Stimulated activated memory B cell treated with anti-CD40 and anti-IgM and Interleukin-4, amounts not matched to agents 10 μg/mL and 1 μg/mL and 100 μg/mL, for 72 hours (primary cell): ENCODE measurements at regions not wholly inside any gene's neighbourhood (a gene's known extent, or its start where the extent isn't known, plus 50 kb on each side); places are given as distances from the start of the nearest gene placed in this dataset.
A peak's percentile ranks its signal among the peaks of the same experiment; 100 is the strongest.
"Not testable (repeated sequence)": the region's sequence is repeated elsewhere in the genome, so short reads cannot be mapped to it uniquely, and the experiment has no call there.

Experiments used
- ATAC-seq: fragments of 150-1000 bp; cut with Tn5 transposase; 2 replicates; pipeline ENCODE4 v1.10.0; 2021
- H3K27ac Mint-ChIP-seq: one replicate; pipeline ENCODE4 v1.8.0; 2022; ENCODE audit warnings: mild to moderate bottlenecking, mixed read lengths
- H3K27me3 Mint-ChIP-seq: one replicate; pipeline ENCODE4 v1.8.0; 2022; ENCODE audit warnings: mixed read lengths
- H3K36me3 Mint-ChIP-seq: one replicate; pipeline ENCODE4 v1.8.0; 2022; ENCODE audit warnings: mixed read lengths
- H3K4me1 Mint-ChIP-seq: one replicate; pipeline ENCODE4 v1.8.0; 2022; ENCODE audit warnings: mixed read lengths
- H3K4me3 Mint-ChIP-seq: one replicate; pipeline ENCODE4 v1.8.0; 2022; ENCODE audit warnings: mild to moderate bottlenecking, moderate library complexity, mixed read lengths
- H3K9me3 Mint-ChIP-seq: one replicate; pipeline ENCODE4 v1.8.0; 2022; ENCODE audit warnings: mixed read lengths

DNA sequence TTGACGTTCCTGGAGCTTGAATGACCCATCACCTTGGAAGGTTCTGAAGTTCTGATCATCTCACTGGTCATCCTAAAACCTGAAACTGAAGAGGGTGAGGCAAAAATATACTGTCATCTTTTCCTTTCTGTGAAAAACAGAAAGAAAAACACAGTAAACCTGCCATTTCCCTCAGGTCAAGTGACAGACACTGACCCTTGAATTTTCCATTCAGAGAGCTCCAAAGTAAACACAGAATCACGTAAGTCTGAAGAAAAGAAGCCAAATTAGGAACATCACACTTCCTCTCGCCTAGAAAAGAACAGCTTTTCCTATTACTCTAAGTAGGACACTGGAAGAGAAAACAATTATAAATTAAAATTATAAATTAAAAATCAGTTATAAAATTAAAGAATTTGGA is 78.7 kb upstream of the TGFBR2 start:
- Mint-ChIP-seq H3K36me3 (no peaks in the 10 kb centered on the region), H3K27me3 (no peaks in the 10 kb centered on the region), H3K9me3 (no peaks in the 10 kb centered on the region), H3K4me3 (no peak overlapping the region), H3K4me1 (no peaks in the 10 kb centered on the region), H3K27ac (no peak overlapping the region)
- no peak for ATAC-seq

DNA sequence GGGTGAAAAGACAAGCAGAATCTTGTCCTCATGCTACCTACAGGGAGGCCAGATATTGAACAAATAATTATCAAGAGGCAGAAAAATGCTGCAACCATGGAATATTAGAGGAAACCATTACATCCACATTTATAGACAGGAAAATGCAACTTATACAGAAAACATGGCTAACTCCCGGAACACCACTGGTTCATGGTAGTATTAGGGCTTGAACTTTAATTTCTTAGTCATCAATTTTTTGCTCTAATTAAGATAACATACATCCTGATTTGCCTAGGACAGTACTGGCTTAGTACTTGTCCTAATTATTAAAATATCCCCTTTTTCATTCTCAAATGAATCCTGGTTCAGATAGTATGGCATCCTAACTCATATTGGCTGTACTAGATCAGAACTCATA is 76.3 kb upstream of the TGFBR2 start:
- no peaks in the 10 kb centered on the region for H3K27me3 Mint-ChIP-seq
- H3K36me3 Mint-ChIP-seq: no peaks in the 10 kb centered on the region
- no peak overlapping the region for H3K27ac Mint-ChIP-seq
- H3K9me3 Mint-ChIP-seq: no peaks in the 10 kb centered on the region
- H3K4me1 Mint-ChIP-seq: no peaks in the 10 kb centered on the region
- H3K4me3 Mint-ChIP-seq: no peak overlapping the region
- ATAC-seq: no peak

DNA sequence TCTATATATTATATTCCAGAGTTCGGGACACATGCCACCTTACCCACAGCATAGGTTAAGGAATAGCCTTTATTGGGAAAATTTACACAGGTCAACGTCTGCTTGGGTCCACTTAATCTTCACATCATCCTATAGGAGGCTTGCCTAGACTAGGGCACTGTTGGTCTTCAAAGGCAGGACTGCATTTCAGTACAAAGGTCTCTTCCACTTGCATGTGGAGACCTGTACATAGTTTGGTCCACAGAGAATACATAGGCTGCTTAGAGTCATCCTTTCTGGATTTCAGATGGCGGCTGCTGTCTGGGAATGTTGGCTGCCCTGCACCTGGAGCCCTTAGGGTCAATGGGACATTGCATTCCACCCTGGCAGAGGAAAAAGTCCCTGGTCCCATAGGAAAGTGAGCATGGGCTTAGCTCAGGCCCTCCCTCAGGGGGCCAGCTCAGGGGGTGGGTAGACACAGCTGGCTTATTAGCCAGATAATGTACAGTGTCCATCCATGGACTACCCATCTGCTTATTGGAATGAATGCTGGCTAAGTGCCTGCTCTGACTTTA is 75.3 kb upstream of the TGFBR2 start:
- Mint-ChIP-seq H3K27ac (no peak overlapping the region), H3K36me3 (no peaks in the 10 kb centered on the region), H3K4me3 (no peak overlapping the region), H3K9me3 (no peaks in the 10 kb centered on the region), H3K4me1 (no peaks in the 10 kb centered on the region), H3K27me3 (no peaks in the 10 kb centered on the region)
- no peak for ATAC-seq

DNA sequence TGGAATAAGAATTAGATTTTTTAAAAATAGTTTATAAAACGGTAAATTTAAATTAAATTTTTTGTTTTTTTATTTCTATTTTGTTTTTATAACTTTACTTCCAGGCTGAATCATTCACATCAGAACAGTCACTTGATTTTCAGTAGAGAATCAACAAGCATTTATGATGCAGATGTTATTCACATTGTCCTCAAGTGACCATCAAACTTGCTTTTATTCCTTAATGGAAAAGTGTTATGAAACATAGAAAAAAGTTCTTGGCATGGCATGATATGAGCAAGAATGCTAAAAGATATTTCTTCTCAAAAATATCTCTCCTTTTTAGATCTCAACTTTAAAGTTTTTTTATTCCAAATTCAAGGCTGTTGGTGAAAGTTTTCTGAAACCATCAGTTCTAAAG is 70.9 kb upstream of the TGFBR2 start:
- H3K36me3 Mint-ChIP-seq: no peaks in the 10 kb centered on the region
- no peak for ATAC-seq
- no peaks in the 10 kb centered on the region for H3K27me3 Mint-ChIP-seq
- peaks cover 6% of the 10 kb centered on the region for H3K4me1 Mint-ChIP-seq
- H3K4me3 Mint-ChIP-seq: no peak overlapping the region
- no peak overlapping the region for H3K27ac Mint-ChIP-seq
- H3K9me3 Mint-ChIP-seq: no peaks in the 10 kb centered on the region

DNA sequence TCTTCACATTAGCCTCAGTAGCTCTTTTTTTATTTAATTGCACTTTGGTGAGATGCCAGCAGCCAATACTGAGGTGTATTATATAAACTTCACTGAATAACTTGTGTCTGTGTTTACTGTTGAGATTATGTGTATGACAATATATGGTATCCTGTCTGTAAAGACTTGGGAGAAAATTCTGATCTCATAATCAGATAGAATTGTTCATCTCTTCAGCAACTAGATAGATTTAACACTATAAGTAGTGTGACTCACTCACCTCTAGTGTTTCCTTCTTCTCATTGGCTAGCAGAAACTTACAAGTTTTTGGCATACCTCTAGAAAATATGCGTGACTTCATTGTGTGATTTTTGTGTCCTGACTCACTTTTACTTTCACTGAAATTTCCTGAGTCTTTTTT is 67.6 kb upstream of the TGFBR2 start:
- H3K27ac Mint-ChIP-seq: no peak overlapping the region
- no peak overlapping the region for H3K4me3 Mint-ChIP-seq
- ATAC-seq: no peak
- peaks cover 2% of the 10 kb centered on the region for H3K9me3 Mint-ChIP-seq
- H3K4me1 Mint-ChIP-seq: peaks cover 11% of the 10 kb centered on the region
- H3K36me3 Mint-ChIP-seq: no peaks in the 10 kb centered on the region
- H3K27me3 Mint-ChIP-seq: no peaks in the 10 kb centered on the region

DNA sequence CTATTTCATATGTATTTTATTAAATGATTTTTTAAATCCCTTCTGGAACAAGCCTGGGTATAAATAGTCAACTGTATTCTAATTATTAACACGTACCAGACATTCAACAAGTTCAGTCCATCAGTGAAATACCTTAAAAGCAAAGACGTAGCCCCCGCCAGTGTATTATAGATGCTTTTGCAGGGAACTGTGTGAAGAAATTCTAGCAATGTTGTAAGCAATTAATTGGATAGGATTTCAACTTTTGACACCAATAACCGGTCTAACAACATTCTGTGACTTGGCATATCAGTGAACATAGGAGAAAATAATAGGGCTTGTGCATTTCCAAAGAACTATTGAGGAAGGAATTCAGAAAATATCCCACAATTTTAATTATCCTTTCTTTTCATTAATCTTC is 67.2 kb upstream of the TGFBR2 start:
- Mint-ChIP-seq H3K27me3 (no peaks in the 10 kb centered on the region), H3K4me1 (peaks cover 11% of the 10 kb centered on the region), H3K36me3 (no peaks in the 10 kb centered on the region), H3K4me3 (no peak overlapping the region), H3K27ac (no peak overlapping the region), H3K9me3 (peaks cover 2% of the 10 kb centered on the region)
- ATAC-seq: no peak

DNA sequence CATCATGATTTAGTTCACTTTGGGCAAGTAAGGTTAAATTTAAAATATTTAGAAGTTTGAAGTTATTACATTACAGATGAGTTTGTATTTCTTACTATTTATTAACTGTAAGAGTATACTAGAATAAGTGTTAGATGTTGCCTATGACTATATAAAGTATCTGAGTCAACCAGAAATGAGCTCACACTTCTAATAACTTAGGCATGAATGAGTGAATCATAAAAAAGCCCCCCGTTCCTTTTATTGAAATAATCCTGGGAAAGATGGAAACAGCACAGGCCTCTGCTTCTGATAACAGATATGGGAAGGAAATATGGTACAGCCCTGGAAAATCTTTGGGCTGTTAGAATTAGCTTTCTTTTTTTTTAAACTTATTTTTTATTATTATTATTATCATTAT is 66.6 kb upstream of the TGFBR2 start:
- H3K36me3 Mint-ChIP-seq: no peaks in the 10 kb centered on the region
- no peak overlapping the region for H3K4me3 Mint-ChIP-seq
- H3K4me1 Mint-ChIP-seq: peaks cover 11% of the 10 kb centered on the region
- no peaks in the 10 kb centered on the region for H3K27me3 Mint-ChIP-seq
- no peak overlapping the region for H3K27ac Mint-ChIP-seq
- H3K9me3 Mint-ChIP-seq: peaks cover 2% of the 10 kb centered on the region
- ATAC-seq: no peak

DNA sequence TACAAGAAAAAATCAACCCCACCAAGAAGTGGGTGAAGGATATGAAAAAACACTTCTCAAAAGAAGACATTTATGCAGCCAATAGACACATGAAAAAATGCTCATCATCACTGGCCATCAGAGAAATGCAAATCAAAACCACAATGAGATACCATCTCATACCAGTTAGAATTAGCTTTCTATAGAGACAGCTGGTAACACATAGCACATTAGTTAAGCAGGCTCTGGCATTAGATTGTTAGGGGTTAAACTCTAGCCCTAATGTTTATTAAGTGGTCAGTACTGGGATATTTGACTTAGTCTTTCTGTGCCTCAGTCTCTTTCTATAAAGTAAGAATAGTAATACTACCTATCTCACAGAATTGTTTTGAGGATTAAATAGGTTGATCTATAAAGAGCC is 65.2 kb upstream of the TGFBR2 start:
- H3K27ac Mint-ChIP-seq, ATAC-seq, H3K36me3 Mint-ChIP-seq, H3K9me3 Mint-ChIP-seq, H3K27me3 Mint-ChIP-seq, H3K4me3 Mint-ChIP-seq: not testable (repeated sequence)
- peaks cover 11% of the 10 kb centered on the region for H3K4me1 Mint-ChIP-seq

DNA sequence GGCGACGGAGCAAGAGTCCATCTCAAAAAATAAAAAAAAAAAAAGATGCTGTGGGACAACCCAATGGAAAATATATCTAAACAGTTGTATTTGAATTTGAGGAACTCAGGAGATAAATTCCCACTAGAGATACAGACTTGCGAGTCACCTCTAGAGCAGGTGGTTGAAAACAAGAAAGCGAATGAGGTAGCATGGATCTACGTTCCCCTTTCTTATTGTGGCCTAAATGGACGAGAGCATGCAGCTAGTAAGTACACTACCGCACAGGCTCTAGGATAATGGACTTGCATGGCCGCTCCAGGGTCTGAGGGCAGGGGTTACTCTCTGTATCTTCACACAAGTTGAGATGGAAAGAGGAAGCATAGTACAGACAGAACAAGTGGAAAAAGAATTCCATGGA is 63.5 kb upstream of the TGFBR2 start:
- Mint-ChIP-seq H3K27me3 (no peaks in the 10 kb centered on the region), H3K4me1 (peaks cover 9% of the 10 kb centered on the region), H3K9me3 (peaks cover 2% of the 10 kb centered on the region), H3K36me3 (no peaks in the 10 kb centered on the region), H3K27ac (peak overlapping the region; percentile 1), H3K4me3 (no peak overlapping the region)
- ATAC-seq: no peak

DNA sequence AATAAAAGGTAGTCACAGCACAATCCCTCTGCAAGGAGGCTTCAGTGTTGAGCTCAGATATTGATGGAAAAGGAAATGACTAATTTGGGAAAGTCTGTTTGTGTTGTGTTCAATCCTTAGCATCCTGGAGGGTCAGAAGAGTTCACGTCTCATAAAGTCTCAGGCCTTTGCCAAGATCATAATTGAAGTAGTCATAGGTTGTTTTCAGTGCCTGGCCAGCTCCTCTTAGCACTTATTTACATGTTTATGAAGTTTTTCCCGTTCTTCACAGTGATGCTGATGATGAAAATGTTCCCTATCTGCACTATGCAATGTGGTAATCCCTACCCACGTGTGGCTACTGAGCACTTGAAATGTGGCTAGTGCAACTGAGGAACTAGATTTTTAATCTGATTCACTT is 61.6 kb upstream of the TGFBR2 start:
- H3K9me3 Mint-ChIP-seq: peaks cover 2% of the 10 kb centered on the region
- peaks cover 11% of the 10 kb centered on the region for H3K4me1 Mint-ChIP-seq
- no peak for ATAC-seq
- H3K4me3 Mint-ChIP-seq: no peak overlapping the region
- no peaks in the 10 kb centered on the region for H3K36me3 Mint-ChIP-seq
- no peaks in the 10 kb centered on the region for H3K27me3 Mint-ChIP-seq
- H3K27ac Mint-ChIP-seq: no peak overlapping the region

DNA sequence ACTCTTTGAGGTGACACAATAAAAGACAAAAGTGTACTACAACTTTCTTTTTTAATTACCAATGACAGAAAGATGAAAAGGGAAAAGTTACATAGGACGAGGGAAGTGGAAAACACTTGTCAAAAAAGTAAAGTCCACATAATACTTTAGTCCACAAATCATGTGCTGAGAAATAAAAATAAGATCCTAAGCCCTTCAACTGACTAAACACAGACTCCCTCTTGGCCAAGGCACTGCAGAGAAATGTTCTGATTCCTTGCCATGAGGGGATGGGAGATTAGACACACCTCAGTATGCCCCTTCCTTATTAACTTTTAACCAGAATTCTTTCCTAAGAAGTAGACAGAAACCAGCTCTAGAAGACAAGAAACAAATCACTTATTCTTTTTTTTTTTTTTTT is 59.5 kb upstream of the TGFBR2 start:
- no peaks in the 10 kb centered on the region for H3K27me3 Mint-ChIP-seq
- H3K36me3 Mint-ChIP-seq: no peaks in the 10 kb centered on the region
- peaks cover 2% of the 10 kb centered on the region for H3K9me3 Mint-ChIP-seq
- H3K27ac Mint-ChIP-seq: no peak overlapping the region
- H3K4me3 Mint-ChIP-seq: no peak overlapping the region
- no peak for ATAC-seq
- H3K4me1 Mint-ChIP-seq: peaks cover 31% of the 10 kb centered on the region

DNA sequence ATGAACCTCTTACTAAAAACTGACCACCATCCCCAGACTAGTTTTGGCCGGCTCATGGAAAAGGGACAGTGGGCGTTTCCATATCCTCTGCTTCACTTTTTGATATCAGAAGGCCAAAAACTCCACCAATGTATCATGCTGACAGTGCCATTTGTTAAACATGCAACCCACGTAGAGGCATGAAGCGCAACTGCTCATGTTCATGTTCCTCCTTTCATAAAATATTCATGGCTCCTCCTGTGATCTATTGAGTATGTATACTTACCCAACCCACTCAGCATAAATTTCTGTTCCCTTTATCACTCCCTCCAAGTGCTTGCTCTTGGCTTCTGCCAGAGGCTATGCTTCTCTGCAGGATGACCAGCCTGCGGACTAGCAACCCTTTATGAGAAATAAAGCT is 58.7 kb upstream of the TGFBR2 start:
- H3K36me3 Mint-ChIP-seq: no peaks in the 10 kb centered on the region
- no peak for ATAC-seq
- peaks cover 2% of the 10 kb centered on the region for H3K9me3 Mint-ChIP-seq
- H3K27ac Mint-ChIP-seq: no peak overlapping the region
- peaks cover 39% of the 10 kb centered on the region for H3K4me1 Mint-ChIP-seq
- H3K4me3 Mint-ChIP-seq: no peak overlapping the region
- H3K27me3 Mint-ChIP-seq: no peaks in the 10 kb centered on the region

DNA sequence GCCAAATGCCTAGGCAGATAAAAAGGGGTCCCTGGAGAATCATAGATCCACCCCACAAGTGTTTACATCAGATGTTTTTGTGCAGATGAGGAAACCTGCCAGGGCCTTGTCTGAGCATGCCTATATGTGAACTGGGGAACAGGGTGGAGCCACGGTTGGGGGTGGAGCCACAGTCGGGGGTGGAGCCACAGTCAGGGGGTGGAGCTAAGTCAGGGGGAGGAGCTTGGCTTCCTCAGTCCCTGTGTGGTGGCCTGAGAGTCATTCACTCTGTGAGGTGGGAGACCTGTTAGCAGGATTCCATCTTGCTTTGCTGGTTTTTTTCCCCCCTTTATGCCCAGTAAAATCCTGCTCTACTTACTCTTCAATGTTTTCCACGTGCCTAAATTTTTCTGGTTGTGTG is 57.8 kb upstream of the TGFBR2 start:
- no peak overlapping the region for H3K4me3 Mint-ChIP-seq
- H3K27me3 Mint-ChIP-seq: no peaks in the 10 kb centered on the region
- peaks cover 38% of the 10 kb centered on the region for H3K4me1 Mint-ChIP-seq
- H3K27ac Mint-ChIP-seq: no peak overlapping the region
- ATAC-seq: peak; percentile 58
- no peaks in the 10 kb centered on the region for H3K9me3 Mint-ChIP-seq
- no peaks in the 10 kb centered on the region for H3K36me3 Mint-ChIP-seq

DNA sequence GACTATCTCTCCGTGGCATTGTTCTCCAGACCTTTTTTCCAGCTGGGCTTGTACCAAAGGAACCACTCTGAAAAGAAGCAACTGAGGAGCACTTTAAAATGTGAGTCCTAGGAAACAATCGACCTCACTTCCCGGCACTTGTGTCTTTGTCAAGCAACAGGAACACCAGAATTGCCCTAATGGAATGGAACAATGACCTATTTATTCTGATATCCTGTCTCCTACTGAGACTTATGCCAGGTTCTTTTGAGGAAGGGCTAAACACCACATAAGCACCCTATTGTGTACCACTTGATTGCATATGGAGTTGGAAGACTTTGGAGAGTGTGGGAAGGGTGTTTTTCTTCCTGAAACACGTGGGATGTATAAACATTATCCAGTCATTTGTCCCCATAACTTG is 56.8 kb upstream of the TGFBR2 start:
- no peaks in the 10 kb centered on the region for H3K27me3 Mint-ChIP-seq
- ATAC-seq: no peak
- H3K27ac Mint-ChIP-seq: no peak overlapping the region
- H3K9me3 Mint-ChIP-seq: peaks cover 3% of the 10 kb centered on the region
- peaks cover 44% of the 10 kb centered on the region for H3K4me1 Mint-ChIP-seq
- H3K36me3 Mint-ChIP-seq: no peaks in the 10 kb centered on the region
- no peak overlapping the region for H3K4me3 Mint-ChIP-seq

DNA sequence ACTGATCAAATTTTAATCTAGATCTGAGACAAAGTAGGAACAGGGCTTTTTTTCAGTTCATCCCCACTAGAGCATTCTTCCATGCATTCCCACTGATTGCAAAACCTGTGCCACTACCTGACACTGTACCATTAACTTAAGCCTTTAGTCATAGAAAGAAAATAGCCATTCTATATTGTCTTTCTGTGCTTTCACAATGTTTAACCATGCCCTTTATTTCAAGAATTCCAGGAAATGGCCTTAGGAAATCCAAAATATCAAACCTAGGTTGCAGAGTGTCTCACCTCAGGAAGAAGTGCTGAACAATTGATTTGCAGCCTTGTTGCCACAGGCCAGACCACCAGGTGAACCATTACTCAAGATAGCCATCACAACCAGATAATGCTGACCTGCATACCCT is 56.2 kb upstream of the TGFBR2 start:
- no peak overlapping the region for H3K27ac Mint-ChIP-seq
- H3K4me3 Mint-ChIP-seq: no peak overlapping the region
- peaks cover 44% of the 10 kb centered on the region for H3K4me1 Mint-ChIP-seq
- H3K9me3 Mint-ChIP-seq: peaks cover 3% of the 10 kb centered on the region
- ATAC-seq: no peak
- no peaks in the 10 kb centered on the region for H3K36me3 Mint-ChIP-seq
- no peaks in the 10 kb centered on the region for H3K27me3 Mint-ChIP-seq

DNA sequence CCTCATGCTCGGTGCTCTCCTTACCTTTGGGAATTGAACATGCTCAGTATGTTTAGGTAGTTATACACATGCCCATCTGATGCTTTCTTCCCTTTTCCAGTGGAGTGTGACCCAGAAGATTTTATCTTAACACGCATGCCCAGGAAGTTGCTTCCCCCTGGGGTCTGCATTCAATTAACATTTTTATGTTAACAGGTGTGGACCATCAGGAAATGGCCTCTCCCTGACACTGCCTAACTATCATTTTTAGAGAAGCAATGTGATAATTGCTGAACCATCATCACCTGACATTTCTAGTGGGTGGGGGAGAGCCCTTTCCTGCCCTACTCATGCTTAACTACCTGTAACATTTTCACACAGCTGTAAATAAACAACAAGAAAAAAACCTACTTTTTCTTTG is 55.1 kb upstream of the TGFBR2 start:
- no peaks in the 10 kb centered on the region for H3K27me3 Mint-ChIP-seq
- H3K27ac Mint-ChIP-seq: peak overlapping the region; percentile 76

DNA sequence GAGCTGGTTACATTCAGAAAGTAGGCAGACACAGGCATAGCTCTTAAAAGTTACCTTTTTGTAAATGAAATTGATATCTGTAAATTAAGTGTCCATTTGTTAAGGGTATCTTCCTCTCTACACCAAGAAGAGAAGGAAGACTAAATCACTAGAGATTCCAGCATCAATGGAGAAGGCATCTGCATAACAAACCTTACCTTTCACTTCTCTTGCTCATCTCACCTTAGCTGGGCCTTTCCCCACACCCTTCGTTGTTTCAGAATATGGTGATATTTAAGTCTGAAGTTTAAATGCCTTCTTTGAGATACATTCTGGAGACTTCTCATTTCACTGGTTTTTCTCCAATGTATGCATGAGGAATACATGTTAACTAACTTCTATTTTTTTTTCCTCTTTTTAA is 54.5 kb upstream of the TGFBR2 start:
- Mint-ChIP-seq H3K4me3 (no peak overlapping the region), H3K9me3 (peaks cover 3% of the 10 kb centered on the region), H3K27ac (peak overlapping the region; percentile 40), H3K36me3 (no peaks in the 10 kb centered on the region), H3K27me3 (no peaks in the 10 kb centered on the region), H3K4me1 (peaks cover 44% of the 10 kb centered on the region)
- no peak for ATAC-seq

More for the DNA sequence above, 55.1 kb upstream of the TGFBR2 start:
- ATAC-seq: peak; percentile 56
- peaks cover 44% of the 10 kb centered on the region for H3K4me1 Mint-ChIP-seq
- H3K9me3 Mint-ChIP-seq: peaks cover 3% of the 10 kb centered on the region
- no peaks in the 10 kb centered on the region for H3K36me3 Mint-ChIP-seq
- H3K4me3 Mint-ChIP-seq: no peak overlapping the region
